HCT116 (cell line): ENCODE measurements at regions not wholly inside any gene's neighbourhood (a gene's known extent, or its start where the extent isn't known, plus 50 kb on each side); places are given as distances from the start of the nearest gene placed in this dataset.

Source experiments
- ATAC-seq: fragments of 200-7000 bp; cut with Tn5 transposase; 2 replicates; pipeline ENCODE4 v1.9.1; 2020; ENCODE audit warnings: mild to moderate bottlenecking, moderate library complexity
- BruUV-seq: library from RNA; stranded (reverse); fragments of 400-500 nt; replicated peaks from 2 replicates; lab custom pipeline; 2021; lab: Mats Ljungman, UMichigan
- CTCF ChIA-PET: fragments of 300-600 bp; sonication (Branson Sonifier 250); formaldehyde crosslinking; loops from one replicate; lab custom pipeline; 2021; ENCODE audit warnings: antibody characterized with exemption; lab: Charles Lee
- POLR2A ChIA-PET: fragments of 300-600, 350-600 bp; sonication (Branson Sonifier 250); formaldehyde crosslinking; loops from one replicate; lab custom pipeline; 2021; ENCODE audit warnings: antibody characterized with exemption; lab: Charles Lee
- RAD21 ChIA-PET, 2 experiments: fragments of 300-600 bp; sonication (Branson Sonifier 250); formaldehyde crosslinking; loops; one replicate each; lab custom pipeline; 2023; ENCODE audit warnings: low total read pairs in 2 of 2; ENCODE audit not compliant: uncharacterized antibody in 2 of 2, unreplicated experiment in 2 of 2, low non-redundant PET in 1 of 2; lab: Charles Lee
- DNase-seq: peaks from one replicate; pipeline ENCODE4 v3.0.0-alpha.2; 2010; ENCODE audit warnings: low read depth, low spot score
- H2AFZ ChIP-seq: fragments of 200-600 bp; shearing (Covaris generic), sonication (generic); 2 replicates; pipeline ENCODE4 v1.6.1; 2017; ENCODE audit warnings: low read depth, mixed run types, mixed read lengths, antibody characterized with exemption, low read length; ENCODE audit not compliant: poor library complexity, severe bottlenecking
- H3K27ac ChIP-seq: 2 replicates; pipeline ENCODE4 v1.5.1; 2012; ENCODE audit warnings: low read depth, low read length
- H3K27me3 ChIP-seq: fragments of 200-600 bp; sonication (generic); 2 replicates; pipeline ENCODE4 v1.6.1; 2016; ENCODE audit warnings: mixed run types, low read length, mixed read lengths; ENCODE audit not compliant: insufficient read depth
- H3K36me3 ChIP-seq, 2 experiments: fragments of 200-500 bp in 1 of 2; fragments of 200-600 bp in 1 of 2; sonication (Bioruptor generic) in 1 of 2; sonication (generic) in 1 of 2; 2 replicates each; pipeline versions ENCODE4 v1.5.1 to v1.6.1; 2014 to 2016; ENCODE audit warnings: low read length in 2 of 2, inconsistent platforms in 1 of 2, mixed read lengths in 1 of 2, mixed run types in 1 of 2; ENCODE audit not compliant: insufficient read depth in 2 of 2, control insufficient read depth in 1 of 2
- H3K4me1 ChIP-seq, 2 experiments: fragments of 200-600 bp in 1 of 2; sonication (generic) in 1 of 2; 2 replicates each; pipeline versions ENCODE4 v1.5.1 to v1.6.1; 2012 to 2017; ENCODE audit warnings: low read length in 2 of 2, inconsistent platforms in 1 of 2, mild to moderate bottlenecking in 1 of 2, mixed read lengths in 1 of 2, mixed run types in 1 of 2, moderate library complexity in 1 of 2; ENCODE audit not compliant: insufficient read depth in 2 of 2, control insufficient read depth in 1 of 2
- H3K4me2 ChIP-seq: fragments of 200-600 bp; sonication (generic); 2 replicates; pipeline ENCODE4 v1.6.1; 2017; ENCODE audit warnings: mixed run types, low read length, mixed read lengths
- H3K4me3 ChIP-seq, 2 experiments: fragments of 200-600 bp in 1 of 2; sonication (generic) in 1 of 2; replicated peaks in 1 of 2; 2 replicates each; pipeline ENCODE4 v1.5.1; 2011 to 2016; ENCODE audit warnings: low read length in 2 of 2, control low read depth in 1 of 2, low read depth in 1 of 2, mild to moderate bottlenecking in 1 of 2, mixed read lengths in 1 of 2, mixed run types in 1 of 2
- H3K79me2 ChIP-seq: fragments of 200-600 bp; sonication (generic); 2 replicates; pipeline ENCODE4 v1.6.1; 2017; ENCODE audit warnings: mild to moderate bottlenecking, mixed run types, low read length, moderate library complexity, mixed read lengths; ENCODE audit not compliant: insufficient read depth
- H3K9ac ChIP-seq: fragments of 200-600 bp; sonication (generic); 2 replicates; pipeline ENCODE4 v1.6.1; 2016; ENCODE audit warnings: low read length, mixed read lengths
- H3K9me2 ChIP-seq: fragments of 200-600 bp; sonication (generic), shearing (Covaris generic); 2 replicates; pipeline ENCODE4 v1.6.1; 2017; ENCODE audit warnings: mixed run types, mild to moderate bottlenecking, moderate library complexity; ENCODE audit not compliant: insufficient read depth
- H3K9me3 ChIP-seq, 2 experiments: fragments of 200-500 bp in 1 of 2; fragments of 200-600 bp in 1 of 2; sonication (Bioruptor generic) in 1 of 2; sonication (generic) in 1 of 2; 2 replicates each; pipeline ENCODE4 v1.6.1; 2014 to 2017; ENCODE audit warnings: low read length in 2 of 2, mixed read lengths in 2 of 2, inconsistent platforms in 1 of 2, low read depth in 1 of 2, mild to moderate bottlenecking in 1 of 2, mixed run types in 1 of 2, moderate library complexity in 1 of 2; ENCODE audit not compliant: control insufficient read depth in 1 of 2, insufficient read depth in 1 of 2
- H4K20me1 ChIP-seq: fragments of 200-600 bp; sonication (generic), shearing (Covaris generic); 2 replicates; pipeline ENCODE4 v1.6.1; 2017; ENCODE audit warnings: mixed run types, mild to moderate bottlenecking, moderate library complexity; ENCODE audit not compliant: insufficient read depth
- CBX3 ChIP-seq: IDR thresholded peaks from 2 replicates; pipeline ENCODE4 v1.6.1; 2012; ENCODE audit warnings: low read depth
- ELF1 ChIP-seq: IDR thresholded peaks from 2 replicates; pipeline ENCODE4 v1.6.1; 2012; ENCODE audit warnings: low read depth, borderline replicate concordance
- EZH2 ChIP-seq: fragments of 200-600 bp; sonication (generic); IDR thresholded peaks from 2 replicates; pipeline ENCODE4 v1.6.1; 2017; ENCODE audit warnings: antibody characterized with exemption, mixed run types
- EZH2phosphoT487 ChIP-seq: fragments of 200-600 bp; IDR thresholded peaks from 2 replicates; pipeline ENCODE4 v1.6.1; 2018; ENCODE audit warnings: antibody characterized with exemption, borderline replicate concordance
- JUND ChIP-seq: IDR thresholded peaks from 2 replicates; pipeline ENCODE4 v1.6.1; 2012
- POLR2A ChIP-seq: IDR thresholded peaks from 2 replicates; pipeline ENCODE4 v1.7.0; 2011; ENCODE audit warnings: borderline replicate concordance; ENCODE audit not compliant: insufficient read depth, insufficient read length; ENCODE audit errors: extremely low read depth
- SIN3A ChIP-seq: IDR thresholded peaks from 2 replicates; pipeline ENCODE4 v1.6.1; 2012; ENCODE audit warnings: low read depth
- TCF7L2 ChIP-seq: IDR thresholded peaks from 2 replicates; pipeline ENCODE4 v1.7.0; 2011; ENCODE audit warnings: borderline replicate concordance, inconsistent platforms; ENCODE audit not compliant: insufficient read depth, insufficient read length; ENCODE audit errors: extremely low read depth
- ZFX ChIP-seq: fragments of 450-650 bp; IDR thresholded peaks from 2 replicates; pipeline ENCODE4 v1.6.1; 2017
- ZNF274 ChIP-seq: fragments of 200-500 bp; sonication (Bioruptor generic); IDR thresholded peaks from 2 replicates; pipeline ENCODE4 v1.6.1; 2014; ENCODE audit warnings: mild to moderate bottlenecking, low read depth, low read length, inconsistent platforms
- intact Hi-C: fragments of 100-400 bp; cut with micrococcal nuclease; formaldehyde crosslinking; loops from 2 replicates; pipeline ENCODE4 v1.10.0; 2022
- TF ChIP-seq, protein P1 (sequence below): IDR thresholded peaks from 2 replicates; pipeline ENCODE4 v1.6.1; 2012; ENCODE audit warnings: low read depth
- TF ChIP-seq, protein P2 (sequence below): IDR thresholded peaks from 2 replicates; pipeline ENCODE4 v1.6.1; 2012

DNA sequence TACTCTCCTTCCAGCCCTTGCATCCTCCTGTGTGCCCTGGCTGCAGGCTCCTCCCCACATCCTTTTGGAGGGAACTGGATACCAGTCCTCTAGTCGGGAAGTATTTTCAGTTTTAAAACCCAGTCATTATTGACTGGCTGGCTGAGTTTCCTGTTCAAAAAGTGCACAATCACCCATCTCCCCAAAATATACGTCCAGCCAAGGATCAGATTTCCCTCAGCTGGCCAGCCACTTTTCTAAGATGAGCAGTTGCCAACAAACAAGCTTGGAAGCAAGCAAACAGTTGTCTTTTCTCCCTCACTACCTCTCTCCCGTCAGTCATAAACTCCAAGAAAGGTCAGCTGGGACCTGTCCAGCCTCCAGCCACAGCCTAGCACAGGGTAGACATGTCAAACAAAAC is 147.7 kb upstream of the GALNT15 start:
- ChIA-PET POLR2A (no interaction called here), CTCF (no interaction called here), RAD21 (no interaction called here)
- H3K79me2 ChIP-seq: no peaks in the 10 kb centered on the region
- H3K9me3 ChIP-seq: no peaks in the 10 kb centered on the region
- no peaks in the 10 kb centered on the region for H3K27me3 ChIP-seq
- H3K27ac ChIP-seq: no peak overlapping the region
- TF ChIP-seq EZH2phosphoT487 (no peak), TCF7L2 (no peak), JUND (no peak), SIN3A (no peak)
- no peak for ATAC-seq
- H3K4me1 ChIP-seq: no peaks in the 10 kb centered on the region; a peak in 1 of 4 replicates
- no peak overlapping the region for H3K9ac ChIP-seq
- intact Hi-C loops: no loop called here
- H3K36me3 ChIP-seq: no peaks in the 10 kb centered on the region
- H3K9me2 ChIP-seq: no peaks in the 10 kb centered on the region
- no TSS peak for BruUV-seq
- H2AFZ ChIP-seq: no peak overlapping the region
- H3K4me3 ChIP-seq: no peak overlapping the region
- H4K20me1 ChIP-seq: no peaks in the 10 kb centered on the region
- no peak for DNase-seq
- H3K4me2 ChIP-seq: no peak overlapping the region

DNA sequence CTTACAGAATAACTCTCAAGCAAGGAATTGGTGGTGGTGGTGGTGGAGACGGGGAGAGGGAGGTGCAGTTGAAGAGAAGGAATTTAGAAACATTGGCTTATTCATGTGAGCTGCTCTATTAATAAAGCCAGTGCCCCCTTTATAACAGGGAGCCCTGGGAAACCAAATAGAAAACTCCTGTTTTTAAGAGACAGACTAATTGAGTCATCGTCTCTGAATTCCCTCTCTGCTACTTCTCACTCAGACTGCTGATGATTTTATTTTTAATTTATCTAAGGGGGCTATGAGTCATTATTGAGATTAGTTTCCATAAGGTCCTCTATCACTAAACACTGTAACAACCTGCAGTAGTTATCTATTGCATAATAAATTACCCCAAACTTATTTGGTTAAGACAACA is 145.9 kb upstream of the GALNT15 start:
- H3K9me2 ChIP-seq: no peaks in the 10 kb centered on the region
- no TSS peak for BruUV-seq
- H3K4me2 ChIP-seq: no peak overlapping the region
- ATAC-seq (no peak), DNase-seq (no peak)
- H3K9ac ChIP-seq: no peak overlapping the region
- H3K4me3 ChIP-seq: no peak overlapping the region
- ChIA-PET RAD21 (no interaction called here), CTCF (no interaction called here), POLR2A (no interaction called here)
- no peaks in the 10 kb centered on the region for H3K27me3 ChIP-seq
- no peaks in the 10 kb centered on the region for H3K79me2 ChIP-seq
- intact Hi-C loops: no loop called here
- H3K9me3 ChIP-seq: no peaks in the 10 kb centered on the region
- no peak overlapping the region for H2AFZ ChIP-seq
- no peak overlapping the region for H3K27ac ChIP-seq
- no peaks in the 10 kb centered on the region for H4K20me1 ChIP-seq
- H3K36me3 ChIP-seq: no peaks in the 10 kb centered on the region
- TF ChIP-seq JUND (no peak), ZFX (no peak), CBX3 (no peak), POLR2A (no peak), TCF7L2 (no peak), EZH2 (no peak), ELF1 (no peak), ZNF274 (no peak)
- TF ChIP-seq, protein P1, sequence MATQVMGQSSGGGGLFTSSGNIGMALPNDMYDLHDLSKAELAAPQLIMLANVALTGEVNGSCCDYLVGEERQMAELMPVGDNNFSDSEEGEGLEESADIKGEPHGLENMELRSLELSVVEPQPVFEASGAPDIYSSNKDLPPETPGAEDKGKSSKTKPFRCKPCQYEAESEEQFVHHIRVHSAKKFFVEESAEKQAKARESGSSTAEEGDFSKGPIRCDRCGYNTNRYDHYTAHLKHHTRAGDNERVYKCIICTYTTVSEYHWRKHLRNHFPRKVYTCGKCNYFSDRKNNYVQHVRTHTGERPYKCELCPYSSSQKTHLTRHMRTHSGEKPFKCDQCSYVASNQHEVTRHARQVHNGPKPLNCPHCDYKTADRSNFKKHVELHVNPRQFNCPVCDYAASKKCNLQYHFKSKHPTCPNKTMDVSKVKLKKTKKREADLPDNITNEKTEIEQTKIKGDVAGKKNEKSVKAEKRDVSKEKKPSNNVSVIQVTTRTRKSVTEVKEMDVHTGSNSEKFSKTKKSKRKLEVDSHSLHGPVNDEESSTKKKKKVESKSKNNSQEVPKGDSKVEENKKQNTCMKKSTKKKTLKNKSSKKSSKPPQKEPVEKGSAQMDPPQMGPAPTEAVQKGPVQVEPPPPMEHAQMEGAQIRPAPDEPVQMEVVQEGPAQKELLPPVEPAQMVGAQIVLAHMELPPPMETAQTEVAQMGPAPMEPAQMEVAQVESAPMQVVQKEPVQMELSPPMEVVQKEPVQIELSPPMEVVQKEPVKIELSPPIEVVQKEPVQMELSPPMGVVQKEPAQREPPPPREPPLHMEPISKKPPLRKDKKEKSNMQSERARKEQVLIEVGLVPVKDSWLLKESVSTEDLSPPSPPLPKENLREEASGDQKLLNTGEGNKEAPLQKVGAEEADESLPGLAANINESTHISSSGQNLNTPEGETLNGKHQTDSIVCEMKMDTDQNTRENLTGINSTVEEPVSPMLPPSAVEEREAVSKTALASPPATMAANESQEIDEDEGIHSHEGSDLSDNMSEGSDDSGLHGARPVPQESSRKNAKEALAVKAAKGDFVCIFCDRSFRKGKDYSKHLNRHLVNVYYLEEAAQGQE: no peak
- TF ChIP-seq, protein P2, sequence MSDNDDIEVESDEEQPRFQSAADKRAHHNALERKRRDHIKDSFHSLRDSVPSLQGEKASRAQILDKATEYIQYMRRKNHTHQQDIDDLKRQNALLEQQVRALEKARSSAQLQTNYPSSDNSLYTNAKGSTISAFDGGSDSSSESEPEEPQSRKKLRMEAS: no peak
- H3K4me1 ChIP-seq: no peaks in the 10 kb centered on the region; a peak in 1 of 4 replicates
